GM12878 (cell line): ENCODE measurements at regions not wholly inside any gene's neighbourhood (a gene's known extent, or its start where the extent isn't known, plus 50 kb on each side); places are given as distances from the start of the nearest gene placed in this dataset.

Source experiments
- ATAC-seq: fragments of 200-7000 bp; cut with Tn5 transposase; 3 replicates; pipeline ENCODE4 v1.9.1; 2020; ENCODE audit warnings: mild to moderate bottlenecking, moderate library complexity
- BruUV-seq: library from RNA; stranded (reverse); fragments of 400-500 nt; replicated peaks from 2 replicates; lab custom pipeline; 2021; lab: Mats Ljungman, UMichigan
- CTCF ChIA-PET: fragments of 300-600 bp; sonication (Branson Sonifier 250); formaldehyde crosslinking; extraction: SDS; loops from one replicate; lab custom pipeline; 2021; ENCODE audit warnings: inconsistent platforms; lab: Yijun Ruan, JAX
- POLR2A ChIA-PET: fragments of 350-600 bp; formaldehyde crosslinking; extraction: SDS; loops from one replicate; lab custom pipeline; 2021; ENCODE audit warnings: inconsistent platforms; lab: Charles Lee
- RAD21 ChIA-PET: fragments of 300-600 bp; sonication (Branson Sonifier 250); formaldehyde crosslinking; loops from one replicate; lab custom pipeline; 2023; ENCODE audit warnings: antibody characterized with exemption; ENCODE audit not compliant: unreplicated experiment; lab: Charles Lee
- SMC1A ChIA-PET: fragments of 300-600 bp; sonication (Branson Sonifier 250); formaldehyde crosslinking; loops from one replicate; lab custom pipeline; 2023; ENCODE audit not compliant: unreplicated experiment, uncharacterized antibody; lab: Charles Lee
- DNase-seq: peaks from one replicate; pipeline ENCODE4 v3.0.0-alpha.2; 2011; ENCODE audit warnings: low read depth, low spot score
- FAIRE-seq: peaks from 3 replicates; lab custom pipeline; 2011; peaks lifted over from hg19 to GRCh38; lab: Jason Lieb, UNC
- H2AFZ ChIP-seq: 2 replicates; pipeline ENCODE4 v1.6.0; 2011; ENCODE audit warnings: low read depth, low read length, control low read depth; ENCODE audit not compliant: control insufficient read depth
- H3K27ac ChIP-seq: 2 replicates; pipeline ENCODE4 v1.5.1; 2011; ENCODE audit warnings: control low read depth; ENCODE audit not compliant: control insufficient read depth, insufficient read depth
- H3K27me3 ChIP-seq, 2 experiments: replicated peaks in 1 of 2; 2 replicates each; pipeline versions ENCODE4 v1.6.0 to v1.6.1; 2011; ENCODE audit warnings: low read length in 1 of 2; ENCODE audit not compliant: control insufficient read depth in 2 of 2, insufficient read depth in 2 of 2
- H3K36me3 ChIP-seq, 2 experiments: 2 replicates each; pipeline ENCODE4 v1.5.1; 2011; ENCODE audit warnings: low read length in 1 of 2; ENCODE audit not compliant: control insufficient read depth in 2 of 2, insufficient read depth in 2 of 2
- H3K4me1 ChIP-seq: 2 replicates; pipeline ENCODE4 v1.6.1; 2011; ENCODE audit warnings: mild to moderate bottlenecking, low read length, moderate library complexity, mixed read lengths; ENCODE audit not compliant: control insufficient read depth, insufficient read depth
- H3K4me2 ChIP-seq: 2 replicates; pipeline ENCODE4 v1.6.0; 2011; ENCODE audit warnings: control low read depth; ENCODE audit not compliant: control insufficient read depth, insufficient read depth
- H3K4me3 ChIP-seq: fragments of 200-600 bp; sonication (generic); 2 replicates; pipeline ENCODE4 v1.5.1; 2016
- H3K79me2 ChIP-seq: 2 replicates; pipeline ENCODE4 v1.6.0; 2011; ENCODE audit warnings: low read length; ENCODE audit not compliant: control insufficient read depth, insufficient read depth
- H3K9ac ChIP-seq: 2 replicates; pipeline ENCODE4 v1.8.0; 2011; ENCODE audit warnings: low read length, control low read depth, mixed read lengths; ENCODE audit not compliant: control insufficient read depth, insufficient read depth
- H3K9me3 ChIP-seq: replicated peaks from 3 replicates; pipeline ENCODE4 v1.5.1; 2011; ENCODE audit warnings: mild to moderate bottlenecking, low read length; ENCODE audit not compliant: control insufficient read depth, insufficient read depth
- H4K20me1 ChIP-seq: 2 replicates; pipeline ENCODE4 v1.6.0; 2011; ENCODE audit not compliant: control insufficient read depth, insufficient read depth
- ATF7 ChIP-seq: fragments of 450-650 bp; IDR thresholded peaks from 2 replicates; pipeline ENCODE4 v1.6.1; 2016; ENCODE audit warnings: low read depth, mild to moderate bottlenecking
- ETV6 ChIP-seq, 2 experiments: fragments of 450-650 bp in 1 of 2; IDR thresholded peaks in 1 of 2; conservative IDR thresholded peaks in 1 of 2; 2 replicates each; pipeline ENCODE4 v1.6.1; 2014; ENCODE audit warnings: antibody characterized with exemption in 1 of 2, borderline replicate concordance in 1 of 2, low read depth in 1 of 2, mild to moderate bottlenecking in 1 of 2, moderate library complexity in 1 of 2
- FOXM1 ChIP-seq: IDR thresholded peaks from 2 replicates; pipeline ENCODE4 v1.6.1; 2012; ENCODE audit warnings: low read depth, mild to moderate bottlenecking, inconsistent platforms, low read length, moderate library complexity
- NFYA ChIP-seq: IDR thresholded peaks from 2 replicates; pipeline ENCODE4 v1.6.1; 2011; ENCODE audit warnings: low read depth, mild to moderate bottlenecking, low read length, improper control_type of control experiment, borderline replicate concordance
- NFYB ChIP-seq: IDR thresholded peaks from 2 replicates; pipeline ENCODE4 v1.6.1; 2011; ENCODE audit warnings: low read depth, mild to moderate bottlenecking, low read length, improper control_type of control experiment, moderate library complexity; ENCODE audit not compliant: insufficient read depth
- PAX5 ChIP-seq: IDR thresholded peaks from 2 replicates; pipeline ENCODE4 v1.6.1; 2011; ENCODE audit warnings: low read depth, low read length, borderline replicate concordance
- POLR2AphosphoS5 ChIP-seq: IDR thresholded peaks from 2 replicates; pipeline ENCODE4 v1.6.1; 2011; ENCODE audit warnings: mild to moderate bottlenecking, low read length, inconsistent platforms
- RBBP5 ChIP-seq: fragments of 200-600 bp; sonication (generic); conservative IDR thresholded peaks from 2 replicates; pipeline ENCODE4 v1.6.1; 2016
- RUNX3 ChIP-seq: IDR thresholded peaks from 2 replicates; pipeline ENCODE4 v1.6.1; 2012; ENCODE audit warnings: low read length, inconsistent platforms
- SUPT20H ChIP-seq: IDR thresholded peaks from 2 replicates; pipeline ENCODE4 v1.6.1; 2011; ENCODE audit warnings: low read depth, mild to moderate bottlenecking, low read length, moderate library complexity, borderline replicate concordance; ENCODE audit not compliant: control insufficient read depth
- TBL1XR1 ChIP-seq: IDR thresholded peaks from 2 replicates; pipeline ENCODE4 v1.6.1; 2012; ENCODE audit warnings: low read depth, low read length, improper control_type of control experiment
- ZNF274 ChIP-seq: IDR thresholded peaks from one replicate; pipeline ENCODE4 v1.8.0; 2011; ENCODE audit not compliant: insufficient read length, insufficient read depth
- ZNF592 ChIP-seq: fragments of 450-650 bp; IDR thresholded peaks from 2 replicates; pipeline ENCODE4 v1.6.1; 2017; ENCODE audit warnings: mild to moderate bottlenecking, moderate library complexity
- ZSCAN29 ChIP-seq: fragments of 450-650 bp; IDR thresholded peaks from 2 replicates; pipeline ENCODE4 v1.6.1; 2017; ENCODE audit warnings: mild to moderate bottlenecking, moderate library complexity
- in situ Hi-C: fragments of 300-500 bp; cut with MboI; formaldehyde crosslinking; loops from 9 replicates; pipeline ENCODE4 v1.14.3; 2018; ENCODE audit warnings: mixed read lengths
- intact Hi-C: fragments of 100-400 bp; cut with micrococcal nuclease; formaldehyde crosslinking; loops from one replicate; pipeline ENCODE4 v1.14.2; 2022; ENCODE audit not compliant: unreplicated experiment
- TF ChIP-seq, protein P1 (sequence below): fragments of 450-650 bp; IDR thresholded peaks from 2 replicates; pipeline ENCODE4 v1.6.1; 2017; ENCODE audit warnings: antibody characterized with exemption, mild to moderate bottlenecking, moderate library complexity

GRCh38 chr12:25872137-25872536 is 86.3 kb upstream of the RASSF8 start:
- no peak overlapping the region for H3K9ac ChIP-seq
- no peaks in the 10 kb centered on the region for H3K4me1 ChIP-seq
- ATAC-seq: no peak
- TF ChIP-seq, protein P1, sequence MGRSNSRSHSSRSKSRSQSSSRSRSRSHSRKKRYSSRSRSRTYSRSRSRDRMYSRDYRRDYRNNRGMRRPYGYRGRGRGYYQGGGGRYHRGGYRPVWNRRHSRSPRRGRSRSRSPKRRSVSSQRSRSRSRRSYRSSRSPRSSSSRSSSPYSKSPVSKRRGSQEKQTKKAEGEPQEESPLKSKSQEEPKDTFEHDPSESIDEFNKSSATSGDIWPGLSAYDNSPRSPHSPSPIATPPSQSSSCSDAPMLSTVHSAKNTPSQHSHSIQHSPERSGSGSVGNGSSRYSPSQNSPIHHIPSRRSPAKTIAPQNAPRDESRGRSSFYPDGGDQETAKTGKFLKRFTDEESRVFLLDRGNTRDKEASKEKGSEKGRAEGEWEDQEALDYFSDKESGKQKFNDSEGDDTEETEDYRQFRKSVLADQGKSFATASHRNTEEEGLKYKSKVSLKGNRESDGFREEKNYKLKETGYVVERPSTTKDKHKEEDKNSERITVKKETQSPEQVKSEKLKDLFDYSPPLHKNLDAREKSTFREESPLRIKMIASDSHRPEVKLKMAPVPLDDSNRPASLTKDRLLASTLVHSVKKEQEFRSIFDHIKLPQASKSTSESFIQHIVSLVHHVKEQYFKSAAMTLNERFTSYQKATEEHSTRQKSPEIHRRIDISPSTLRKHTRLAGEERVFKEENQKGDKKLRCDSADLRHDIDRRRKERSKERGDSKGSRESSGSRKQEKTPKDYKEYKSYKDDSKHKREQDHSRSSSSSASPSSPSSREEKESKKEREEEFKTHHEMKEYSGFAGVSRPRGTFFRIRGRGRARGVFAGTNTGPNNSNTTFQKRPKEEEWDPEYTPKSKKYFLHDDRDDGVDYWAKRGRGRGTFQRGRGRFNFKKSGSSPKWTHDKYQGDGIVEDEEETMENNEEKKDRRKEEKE: no peak
- TF ChIP-seq TBL1XR1: no peak
- TF ChIP-seq ETV6 (conservative IDR thresholded peaks at IDR 0.05 in 1 of 2, IDR thresholded peaks at IDR 0.05 in 1 of 2; ENCODE audit: borderline replicate concordance in 1 of 2, low read depth in 1 of 2): no peak
- TF ChIP-seq NFYB: no peak
- TF ChIP-seq PAX5: no peak
- no peak for TF ChIP-seq SUPT20H
- no peak for TF ChIP-seq FOXM1
- no peak for TF ChIP-seq POLR2AphosphoS5
- no peak for TF ChIP-seq ZNF274
- no peak for TF ChIP-seq ZNF592
- no peak for TF ChIP-seq RUNX3
- TF ChIP-seq ZSCAN29: no peak
- no peak for TF ChIP-seq NFYA
- TF ChIP-seq RBBP5: no peak
- TF ChIP-seq ATF7: no peak
- ChIA-PET RAD21 (no interaction called here), SMC1A (no interaction called here), CTCF (no interaction called here), POLR2A (no interaction called here)
- no peaks in the 10 kb centered on the region for H3K27me3 ChIP-seq
- no peak overlapping the region for H3K4me3 ChIP-seq
- H3K9me3 ChIP-seq: no peaks in the 10 kb centered on the region
- no TSS peak for BruUV-seq
- in situ Hi-C loops (no loop called here), intact Hi-C loops (no loop called here)
- H3K36me3 ChIP-seq: no peaks in the 10 kb centered on the region
- no peak overlapping the region for H3K27ac ChIP-seq
- no peaks in the 10 kb centered on the region for H3K79me2 ChIP-seq
- DNase-seq: no peak
- no peak overlapping the region for H3K4me2 ChIP-seq
- H4K20me1 ChIP-seq: no peaks in the 10 kb centered on the region
- no peak overlapping the region for H2AFZ ChIP-seq
- FAIRE-seq: no peak
